PC-3 (cell line): ENCODE measurements at regions not wholly inside any gene's neighbourhood (a gene's known extent, or its start where the extent isn't known, plus 50 kb on each side); places are given as distances from the start of the nearest gene placed in this dataset.
A peak's percentile ranks its signal among the peaks of the same experiment; 100 is the strongest.

ENCODE experiments used
- ATAC-seq: fragments of 200-7000 bp; cut with Tn5 transposase; 2 replicates; pipeline ENCODE4 v1.9.1; 2020; ENCODE audit warnings: mild to moderate bottlenecking, moderate library complexity
- BruUV-seq: library from RNA; stranded (reverse); fragments of 400-500 nt; replicated peaks from 2 replicates; lab custom pipeline; 2021; lab: Mats Ljungman, UMichigan
- CTCF ChIA-PET: fragments of 300-600 bp; sonication (Branson Sonifier 250); formaldehyde crosslinking; loops from one replicate; lab custom pipeline; 2022; ENCODE audit warnings: antibody characterized with exemption; lab: Charles Lee
- POLR2A ChIA-PET: fragments of 300-600 bp; sonication (Branson Sonifier 250); formaldehyde crosslinking; loops from one replicate; lab custom pipeline; 2022; ENCODE audit warnings: antibody characterized with exemption; ENCODE audit not compliant: unreplicated experiment; lab: Charles Lee
- DNase-seq: peaks from one replicate; pipeline ENCODE4 v3.0.0-alpha.2; 2015
- H2AFZ ChIP-seq: fragments of 300-600 bp; sonication (generic); 2 replicates; pipeline ENCODE4 v1.6.0; 2016; ENCODE audit warnings: antibody characterized with exemption, low read length
- H3F3A ChIP-seq: fragments of 300-600 bp; sonication (generic); one replicate; pipeline ENCODE4 v1.6.0; 2017; ENCODE audit warnings: antibody characterized with exemption, low read length, control low read depth, mild to moderate bottlenecking; ENCODE audit not compliant: unreplicated experiment
- H3K27ac ChIP-seq: fragments of 300-600 bp; sonication (generic); 2 replicates; pipeline ENCODE4 v1.5.1; 2016; ENCODE audit warnings: mild to moderate bottlenecking, low read length
- H3K27me3 ChIP-seq: fragments of 300-600 bp; sonication (generic); 2 replicates; pipeline ENCODE4 v1.6.1; 2016; ENCODE audit warnings: low read length, mixed read lengths
- H3K36me3 ChIP-seq: fragments of 300-600 bp; sonication (generic); 2 replicates; pipeline ENCODE4 v1.6.1; 2016; ENCODE audit warnings: low read depth, mixed run types, low read length, mixed read lengths
- H3K4me1 ChIP-seq: fragments of 300-600 bp; sonication (generic); 2 replicates; pipeline ENCODE4 v1.5.1; 2016; ENCODE audit warnings: low read length; ENCODE audit not compliant: insufficient read depth
- H3K4me2 ChIP-seq: fragments of 300-600 bp; sonication (generic); 2 replicates; pipeline ENCODE4 v1.6.0; 2016; ENCODE audit warnings: low read length
- H3K4me3 ChIP-seq: fragments of 300-600 bp; sonication (generic); 2 replicates; pipeline ENCODE4 v1.5.1; 2016; ENCODE audit warnings: mild to moderate bottlenecking, low read length, mixed read lengths
- H3K79me2 ChIP-seq: fragments of 300-600 bp; sonication (generic); 2 replicates; pipeline ENCODE4 v1.6.1; 2017; ENCODE audit warnings: low read length, mixed read lengths
- H3K9ac ChIP-seq: fragments of 300-600 bp; sonication (generic); 2 replicates; pipeline ENCODE4 v1.6.0; 2016; ENCODE audit warnings: mild to moderate bottlenecking, low read length
- H3K9me2 ChIP-seq: fragments of 300-600 bp; sonication (generic); replicated peaks from 2 replicates; pipeline ENCODE4 v1.6.1; 2016; ENCODE audit warnings: mixed run types, low read length, mixed read lengths
- H3K9me3 ChIP-seq: fragments of 300-600 bp; sonication (generic); 2 replicates; pipeline ENCODE4 v1.6.1; 2016; ENCODE audit warnings: low read length, mixed read lengths
- H4K20me1 ChIP-seq: fragments of 300-600 bp; sonication (generic); 2 replicates; pipeline ENCODE4 v1.6.1; 2016; ENCODE audit warnings: low read length, mixed read lengths
- EZH2 ChIP-seq: fragments of 300-600 bp; sonication (generic); IDR thresholded peaks from one replicate; pipeline ENCODE4 v1.6.1; 2017; ENCODE audit warnings: antibody characterized with exemption, mild to moderate bottlenecking, low read length; ENCODE audit not compliant: unreplicated experiment
- EZH2phosphoT487 ChIP-seq: fragments of 300-600 bp; sonication (generic); IDR thresholded peaks from 2 replicates; pipeline ENCODE4 v1.6.1; 2018; ENCODE audit warnings: mild to moderate bottlenecking, antibody characterized with exemption, low read length, borderline replicate concordance
- intact Hi-C: fragments of 100-400 bp; cut with micrococcal nuclease; formaldehyde crosslinking; loops from 2 replicates; pipeline ENCODE4 v1.9.0; 2023
- TF ChIP-seq, protein P1 (sequence below): fragments of 300-600 bp; sonication (generic); conservative IDR thresholded peaks from 2 replicates; pipeline ENCODE4 v1.5.1; 2017; ENCODE audit warnings: antibody characterized with exemption, low read depth, mild to moderate bottlenecking, low read length

DNA sequence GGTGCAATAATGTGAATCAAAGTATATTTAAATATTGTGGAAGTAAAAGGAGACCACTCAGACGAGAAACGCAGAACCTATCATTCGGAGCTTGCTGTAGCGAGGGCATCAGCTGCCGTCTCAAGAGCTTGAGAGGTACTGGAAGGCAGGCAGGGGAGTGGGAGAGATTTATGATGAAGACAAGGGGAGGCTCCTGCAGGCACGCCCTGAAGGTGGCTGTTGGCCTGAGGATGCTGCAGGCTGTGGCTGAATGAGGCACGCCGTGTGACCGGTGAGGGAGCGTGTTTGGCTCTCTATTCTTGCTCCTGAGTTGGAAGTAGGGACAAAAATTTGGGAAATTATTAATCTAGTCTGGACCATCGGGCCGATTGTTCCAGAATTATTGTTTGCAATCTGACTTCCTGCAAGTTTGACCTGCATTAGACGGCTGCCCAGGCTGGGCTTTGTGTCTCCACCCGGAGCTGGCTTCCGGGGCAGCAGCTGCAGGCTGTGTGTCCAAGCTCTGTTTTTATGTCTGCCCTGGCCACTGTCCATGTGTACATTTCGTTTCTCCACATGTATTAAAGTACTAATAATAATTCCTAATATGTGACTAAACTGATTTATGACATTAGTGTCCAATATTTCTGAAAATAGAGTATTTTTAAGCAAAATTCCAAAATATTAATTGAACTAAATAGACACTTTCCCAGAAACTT lies 91.1 kb upstream of the ANKRD10 start:
- Histone ChIP-seq H3K4me3 (no peak overlapping the region), H3F3A (no peaks in the 10 kb centered on the region), H3K27ac (peak overlapping the region; percentile 67), H3K9me3 (no peaks in the 10 kb centered on the region), H3K4me1 (peaks cover 18% of the 10 kb centered on the region), H3K9me2 (no peaks in the 10 kb centered on the region), H3K27me3 (no peaks in the 10 kb centered on the region), H3K9ac (peak overlapping the region; percentile 19; the same call in 1 of the 2 replicates), H3K36me3 (no peaks in the 10 kb centered on the region), H4K20me1 (no peaks in the 10 kb centered on the region), H3K4me2 (peak overlapping the region; percentile 23), H3K79me2 (no peaks in the 10 kb centered on the region), H2AFZ (peak overlapping the region; percentile 39)
- CTCF ChIA-PET, result no interaction called here
- TF ChIP-seq EZH2 (no peak), EZH2phosphoT487 (no peak)
- TF ChIP-seq, protein P1, sequence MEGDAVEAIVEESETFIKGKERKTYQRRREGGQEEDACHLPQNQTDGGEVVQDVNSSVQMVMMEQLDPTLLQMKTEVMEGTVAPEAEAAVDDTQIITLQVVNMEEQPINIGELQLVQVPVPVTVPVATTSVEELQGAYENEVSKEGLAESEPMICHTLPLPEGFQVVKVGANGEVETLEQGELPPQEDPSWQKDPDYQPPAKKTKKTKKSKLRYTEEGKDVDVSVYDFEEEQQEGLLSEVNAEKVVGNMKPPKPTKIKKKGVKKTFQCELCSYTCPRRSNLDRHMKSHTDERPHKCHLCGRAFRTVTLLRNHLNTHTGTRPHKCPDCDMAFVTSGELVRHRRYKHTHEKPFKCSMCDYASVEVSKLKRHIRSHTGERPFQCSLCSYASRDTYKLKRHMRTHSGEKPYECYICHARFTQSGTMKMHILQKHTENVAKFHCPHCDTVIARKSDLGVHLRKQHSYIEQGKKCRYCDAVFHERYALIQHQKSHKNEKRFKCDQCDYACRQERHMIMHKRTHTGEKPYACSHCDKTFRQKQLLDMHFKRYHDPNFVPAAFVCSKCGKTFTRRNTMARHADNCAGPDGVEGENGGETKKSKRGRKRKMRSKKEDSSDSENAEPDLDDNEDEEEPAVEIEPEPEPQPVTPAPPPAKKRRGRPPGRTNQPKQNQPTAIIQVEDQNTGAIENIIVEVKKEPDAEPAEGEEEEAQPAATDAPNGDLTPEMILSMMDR, result no peak
- BruUV-seq, result TSS peak; percentile 92
- POLR2A ChIA-PET, result interaction anchor here (0.7 kb wide), 1 partner anchor 65 kb away, joined by 4 read pairs; no protein-coding TSS in a partner anchor
- peak; percentile 76 for ATAC-seq
- intact Hi-C loops, result loop anchor here (1.0 kb wide), 1 partner anchor 41 kb away; no protein-coding TSS in a partner anchor
- no peak for DNase-seq

DNA sequence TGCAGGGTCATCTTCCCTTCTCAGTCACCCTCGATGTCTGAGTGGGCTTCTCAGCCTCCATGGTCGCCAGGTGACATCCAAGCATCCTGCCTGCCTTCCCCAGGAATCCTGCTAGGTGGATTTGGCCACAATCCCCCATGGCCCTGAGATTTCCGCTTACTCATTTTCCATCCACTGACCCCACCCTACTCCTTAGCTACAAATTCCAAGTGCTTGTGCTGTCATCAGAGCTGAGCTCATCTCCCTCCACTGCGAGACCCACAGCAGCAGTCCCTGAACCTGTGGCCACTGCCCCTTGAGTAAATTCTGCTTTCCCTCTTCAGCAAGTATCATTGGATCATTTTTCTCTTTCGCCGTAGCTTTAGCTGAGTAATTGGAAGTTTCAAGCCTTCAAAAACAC lies 90.5 kb upstream of the ANKRD10 start:
- ChIA-PET POLR2A (interaction anchor here (0.6 to 0.7 kb wide), 2 partner anchors 65 to 97 kb away, joined by 3 to 4 read pairs; no protein-coding TSS in a partner anchor), CTCF (no interaction called here)
- intact Hi-C loops, result no loop called here
- Histone ChIP-seq H3K9me2 (no peaks in the 10 kb centered on the region), H3K9ac (peak overlapping the region; percentile 19; the same call in 1 of the 2 replicates), H3K4me1 (peaks cover 18% of the 10 kb centered on the region), H3K79me2 (no peaks in the 10 kb centered on the region), H3K4me3 (no peak overlapping the region), H3K27ac (peak overlapping the region; percentile 67), H3K4me2 (peak overlapping the region; percentile 23; the same call in 1 of the 2 replicates), H2AFZ (peak overlapping the region; percentile 39; the same call in 1 of the 2 replicates), H3K36me3 (no peaks in the 10 kb centered on the region), H4K20me1 (no peaks in the 10 kb centered on the region), H3F3A (no peaks in the 10 kb centered on the region), H3K27me3 (no peaks in the 10 kb centered on the region), H3K9me3 (no peaks in the 10 kb centered on the region)
- TF ChIP-seq, protein P1, result no peak
- no peak for TF ChIP-seq EZH2
- no peak for TF ChIP-seq EZH2phosphoT487
- DNase-seq (peak; percentile 66), ATAC-seq (peak; percentile 89)
- no TSS peak for BruUV-seq

DNA sequence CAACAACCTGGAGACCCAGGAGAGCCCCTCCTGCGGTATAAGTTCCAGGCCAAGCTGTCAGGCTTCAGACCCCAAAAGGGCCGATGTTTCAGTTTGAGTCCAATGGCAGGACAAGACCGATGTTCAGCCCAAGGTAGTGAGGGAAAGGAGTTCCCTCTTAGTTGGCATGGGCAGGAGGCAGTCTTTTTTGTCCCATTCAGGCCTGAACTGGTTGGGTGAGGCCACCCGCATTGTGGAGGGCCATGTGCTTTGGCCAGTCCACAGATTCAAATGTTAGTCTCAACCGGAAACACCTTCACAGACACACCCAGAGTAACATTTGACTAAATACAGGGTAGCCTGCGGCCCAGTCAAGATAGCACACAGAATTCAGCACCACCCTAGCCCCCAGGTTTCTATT lies 89.6 kb upstream of the ANKRD10 start:
- no peaks in the 10 kb centered on the region for H3F3A ChIP-seq
- H3K27me3 ChIP-seq, result no peaks in the 10 kb centered on the region
- intact Hi-C loops, result no loop called here
- H3K36me3 ChIP-seq, result no peaks in the 10 kb centered on the region
- H3K9ac ChIP-seq, result no peak overlapping the region
- DNase-seq (no peak), ATAC-seq (no peak)
- ChIA-PET POLR2A (no interaction called here), CTCF (no interaction called here)
- H3K27ac ChIP-seq, result no peak overlapping the region
- TF ChIP-seq, protein P1, result no peak
- no peak for TF ChIP-seq EZH2
- no peak for TF ChIP-seq EZH2phosphoT487
- H4K20me1 ChIP-seq, result no peaks in the 10 kb centered on the region
- H3K9me2 ChIP-seq, result no peaks in the 10 kb centered on the region
- H3K9me3 ChIP-seq, result no peaks in the 10 kb centered on the region
- H3K4me2 ChIP-seq, result no peak overlapping the region
- no TSS peak for BruUV-seq
- no peaks in the 10 kb centered on the region for H3K79me2 ChIP-seq
- peaks cover 18% of the 10 kb centered on the region for H3K4me1 ChIP-seq
- H3K4me3 ChIP-seq, result no peak overlapping the region
- no peak overlapping the region for H2AFZ ChIP-seq
